ENCODE measurements at regions not wholly inside any gene's neighbourhood (a gene's known extent, or its start where the extent isn't known, plus 50 kb on each side); places are given as distances from the start of the nearest gene placed in this dataset.

GRCh38 chr6:154885214-154885613 lies 109.9 kb upstream of the TIAM2 start:
- no peak for DNase-seq

- DNase-seq, result no peak
Measured at GRCh38 chr6:154886016-154886415, 109.1 kb upstream of the TIAM2 start.

- DNase-seq, result no peak
Measured at GRCh38 chr6:154886471-154886870, 108.6 kb upstream of the TIAM2 start.

- DNase-seq, result no peak
Measured at GRCh38 chr6:154887051-154887450, 108.1 kb upstream of the TIAM2 start.

GRCh38 chr6:154888421-154889295 lies 106.5 kb upstream of the TIAM2 start:
- DNase-seq, result no peak

GRCh38 chr6:154890874-154891273 lies 104.2 kb upstream of the TIAM2 start:
- no peak for DNase-seq

GRCh38 chr6:154891901-154892300 lies 103.2 kb upstream of the TIAM2 start:
- no peak for DNase-seq

GRCh38 chr6:154893917-154894316 lies 101.2 kb upstream of the TIAM2 start:
- no peak for DNase-seq

- no peak for DNase-seq
Measured at GRCh38 chr6:154894902-154895301, 100.2 kb upstream of the TIAM2 start.

- no peak for DNase-seq
Measured at GRCh38 chr6:154895841-154896240, 99.3 kb upstream of the TIAM2 start.

GRCh38 chr6:154898821-154899220 lies 96.3 kb upstream of the TIAM2 start:
- no peak for DNase-seq

GRCh38 chr6:154899824-154900463 lies 95.2 kb upstream of the TIAM2 start:
- no peak for DNase-seq

GRCh38 chr6:154901876-154902552 lies 93.1 kb upstream of the TIAM2 start:
- DNase-seq, result no peak

GRCh38 chr6:154907291-154907690 lies 87.8 kb upstream of the TIAM2 start:
- no peak for DNase-seq

GRCh38 chr6:154908723-154909122 lies 86.4 kb upstream of the TIAM2 start:
- peak in 1 of 5 experiments; percentile 17 for DNase-seq

- DNase-seq, result no peak
Measured at GRCh38 chr6:154909311-154909710, 85.8 kb upstream of the TIAM2 start.

GRCh38 chr6:154909821-154910220 lies 85.3 kb upstream of the TIAM2 start:
- DNase-seq, result no peak

- DNase-seq, result no peak
Measured at GRCh38 chr6:154914288-154914687, 80.8 kb upstream of the TIAM2 start.

GRCh38 chr6:154916857-154917256 lies 78.3 kb upstream of the TIAM2 start:
- peak in 1 of 5 experiments; percentile 22 for DNase-seq

- DNase-seq, result no peak
Measured at GRCh38 chr6:154917941-154918340, 77.2 kb upstream of the TIAM2 start.

GRCh38 chr6:154919806-154920205 lies 75.3 kb upstream of the TIAM2 start:
- DNase-seq, result no peak

GRCh38 chr6:154920495-154921200 lies 74.5 kb upstream of the TIAM2 start:
- DNase-seq, result no peak

- DNase-seq, result no peak
Measured at GRCh38 chr6:154921482-154921881, 73.6 kb upstream of the TIAM2 start.

All from T-helper 2 cell (primary cell).